Activated T-helper 1 cell treated with anti-CD3 and anti-CD28 coated beads, Interleukin-12 subunit alpha, Interleukin-12 subunit beta, Interleukin-2, Interleukin-4 antibody, amounts not matched to agents 30 ng/mL and 10 ng/mL and 1 ng/mL, durations not matched to agents 14 hours and 24 hours and 36 hours (primary cell): ENCODE measurements at regions not wholly inside any gene's neighbourhood (a gene's known extent, or its start where the extent isn't known, plus 50 kb on each side); places are given as distances from the start of the nearest gene placed in this dataset.

ENCODE experiments used
- DNase-seq: peaks from one replicate; pipeline ENCODE4 v3.0.0; 2021; ENCODE audit warnings: low spot score
- H3K27ac Mint-ChIP-seq: one replicate; pipeline ENCODE4 v1.8.0; 2021; ENCODE audit warnings: mild to moderate bottlenecking, mixed read lengths
- H3K27me3 Mint-ChIP-seq: one replicate; pipeline ENCODE4 v1.8.0; 2022; ENCODE audit warnings: mild to moderate bottlenecking, moderate library complexity, mixed read lengths; ENCODE audit not compliant: insufficient read depth
- H3K36me3 Mint-ChIP-seq: one replicate; pipeline ENCODE4 v1.8.0; 2021; ENCODE audit warnings: low read depth, mixed read lengths
- H3K4me1 Mint-ChIP-seq: one replicate; pipeline ENCODE4 v1.8.0; 2021; ENCODE audit warnings: low read depth, mixed read lengths
- H3K4me3 Mint-ChIP-seq: one replicate; pipeline ENCODE4 v1.8.0; 2021; ENCODE audit warnings: mild to moderate bottlenecking, moderate library complexity, mixed read lengths
- H3K9me3 Mint-ChIP-seq: one replicate; pipeline ENCODE4 v1.8.0; 2021; ENCODE audit warnings: mixed read lengths
- intact Hi-C: fragments of 100-400 bp; cut with micrococcal nuclease; formaldehyde crosslinking; loops from one replicate; pipeline ENCODE4 v1.15.1; 2024

GRCh38 chr7:9981742-9982349 lies 991.8 kb upstream of the PHF14 start:
- DNase-seq = no peak
- H3K4me3 Mint-ChIP-seq = no peak overlapping the region
- no peaks in the 10 kb centered on the region for H3K4me1 Mint-ChIP-seq
- H3K9me3 Mint-ChIP-seq = no peaks in the 10 kb centered on the region
- H3K36me3 Mint-ChIP-seq = no peaks in the 10 kb centered on the region
- H3K27ac Mint-ChIP-seq = no peak overlapping the region
- no peaks in the 10 kb centered on the region for H3K27me3 Mint-ChIP-seq
- intact Hi-C loops = no loop called here

DNA sequence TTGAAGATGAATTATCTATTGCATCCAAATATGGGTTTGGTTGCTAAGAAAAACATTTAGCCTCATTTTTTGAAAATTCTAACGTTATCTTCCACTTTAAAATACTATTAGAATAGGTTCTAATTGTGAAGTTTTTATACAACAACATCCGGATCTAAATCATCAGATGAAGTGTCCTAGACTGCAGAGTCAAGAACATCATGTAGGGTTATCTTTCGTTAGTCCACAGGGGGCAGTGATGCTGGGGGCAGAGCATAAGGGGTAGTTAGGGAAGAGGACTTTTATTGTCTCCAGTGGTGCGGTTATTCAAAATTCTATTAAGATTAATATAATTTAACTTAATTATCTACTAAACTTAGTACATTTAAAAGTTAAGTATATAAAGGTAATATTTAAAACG lies 990.6 kb upstream of the PHF14 start:
- H3K4me3 Mint-ChIP-seq = no peak overlapping the region
- H3K4me1 Mint-ChIP-seq = no peaks in the 10 kb centered on the region
- H3K9me3 Mint-ChIP-seq = peaks cover 8% of the 10 kb centered on the region
- no peaks in the 10 kb centered on the region for H3K27me3 Mint-ChIP-seq
- H3K36me3 Mint-ChIP-seq = no peaks in the 10 kb centered on the region
- intact Hi-C loops = no loop called here
- H3K27ac Mint-ChIP-seq = no peak overlapping the region
- no peak for DNase-seq

- H3K9me3 Mint-ChIP-seq = peaks cover 5% of the 10 kb centered on the region
Measured at GRCh38 chr7:10015687-10016086, 958.0 kb upstream of the PHF14 start.

DNA sequence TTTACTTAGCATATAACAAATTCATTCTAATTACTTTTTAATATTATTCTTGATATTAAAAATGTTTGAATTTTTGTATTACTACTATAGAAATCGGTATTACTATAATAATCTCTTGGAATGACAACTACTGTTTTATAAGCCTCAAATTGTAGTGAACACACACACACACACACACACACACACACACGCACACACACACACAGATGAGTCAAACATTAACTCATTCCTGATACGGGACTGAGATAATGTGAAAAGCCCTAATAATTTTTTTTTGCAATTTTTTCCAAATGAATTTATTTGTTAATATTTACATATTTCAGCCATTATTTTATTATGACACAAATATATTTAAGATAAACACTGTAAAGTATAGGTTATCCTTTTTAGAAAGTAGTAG lies 951.2 kb upstream of the PHF14 start:
- no peaks in the 10 kb centered on the region for H3K27me3 Mint-ChIP-seq
- no peaks in the 10 kb centered on the region for H3K9me3 Mint-ChIP-seq
- intact Hi-C loops = no loop called here
- no peak overlapping the region for H3K4me3 Mint-ChIP-seq
- no peaks in the 10 kb centered on the region for H3K36me3 Mint-ChIP-seq
- DNase-seq = no peak
- H3K4me1 Mint-ChIP-seq = no peaks in the 10 kb centered on the region
- no peak overlapping the region for H3K27ac Mint-ChIP-seq

More at GRCh38 chr7:10015687-10016086, 958.0 kb upstream of the PHF14 start:
- no peak for DNase-seq
- no peak overlapping the region for H3K27ac Mint-ChIP-seq
- no peak overlapping the region for H3K4me3 Mint-ChIP-seq
- no peaks in the 10 kb centered on the region for H3K4me1 Mint-ChIP-seq
- no peaks in the 10 kb centered on the region for H3K27me3 Mint-ChIP-seq
- intact Hi-C loops = no loop called here
- H3K36me3 Mint-ChIP-seq = no peaks in the 10 kb centered on the region

DNA sequence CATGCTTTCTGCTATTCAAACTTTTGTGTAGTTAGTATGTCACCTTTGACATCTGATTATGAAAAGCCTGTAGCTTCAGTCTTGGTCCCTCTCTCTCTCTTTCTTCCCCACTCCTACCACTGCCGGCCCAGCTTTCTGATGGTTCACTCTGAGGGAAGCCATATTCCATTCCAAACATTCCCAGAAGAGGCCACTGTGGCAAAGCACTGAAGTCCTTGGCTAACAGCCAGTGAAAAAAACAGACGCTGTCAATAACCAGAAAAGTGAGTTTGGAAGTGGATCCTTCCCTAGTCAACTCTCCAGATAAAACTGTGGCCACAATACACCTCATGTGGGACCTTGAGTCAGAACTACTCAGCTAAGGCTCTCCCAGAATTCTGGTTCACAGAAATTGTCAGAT lies 950.7 kb upstream of the PHF14 start:
- no peak overlapping the region for H3K4me3 Mint-ChIP-seq
- no peaks in the 10 kb centered on the region for H3K9me3 Mint-ChIP-seq
- H3K4me1 Mint-ChIP-seq = no peaks in the 10 kb centered on the region
- intact Hi-C loops = no loop called here
- no peak overlapping the region for H3K27ac Mint-ChIP-seq
- no peaks in the 10 kb centered on the region for H3K27me3 Mint-ChIP-seq
- no peak for DNase-seq
- no peaks in the 10 kb centered on the region for H3K36me3 Mint-ChIP-seq

- DNase-seq = no peak
- intact Hi-C loops = no loop called here
- Mint-ChIP-seq H3K4me1 (peaks cover 5% of the 10 kb centered on the region), H3K9me3 (peaks cover 4% of the 10 kb centered on the region), H3K27ac (no peak overlapping the region), H3K36me3 (no peaks in the 10 kb centered on the region), H3K27me3 (no peaks in the 10 kb centered on the region), H3K4me3 (no peak overlapping the region)
Measured at GRCh38 chr7:10034843-10035556, 938.7 kb upstream of the PHF14 start.

GRCh38 chr7:10036693-10037092 lies 937.0 kb upstream of the PHF14 start:
- Mint-ChIP-seq H3K27me3 (no peaks in the 10 kb centered on the region), H3K4me1 (peaks cover 5% of the 10 kb centered on the region), H3K36me3 (no peaks in the 10 kb centered on the region), H3K27ac (no peak overlapping the region), H3K9me3 (no peaks in the 10 kb centered on the region), H3K4me3 (no peak overlapping the region)
- intact Hi-C loops = no loop called here
- no peak for DNase-seq

GRCh38 chr7:10038351-10038750 lies 935.3 kb upstream of the PHF14 start:
- Mint-ChIP-seq H3K27me3 (no peaks in the 10 kb centered on the region), H3K4me3 (no peak overlapping the region), H3K27ac (no peak overlapping the region), H3K9me3 (no peaks in the 10 kb centered on the region), H3K36me3 (no peaks in the 10 kb centered on the region), H3K4me1 (peaks cover 5% of the 10 kb centered on the region)
- no peak for DNase-seq
- intact Hi-C loops = no loop called here

GRCh38 chr7:10040674-10041073 lies 933.0 kb upstream of the PHF14 start:
- Mint-ChIP-seq H3K27me3 (no peaks in the 10 kb centered on the region), H3K4me3 (no peak overlapping the region)
- intact Hi-C loops = no loop called here

GRCh38 chr7:10070899-10071298 lies 902.8 kb upstream of the PHF14 start:
- Mint-ChIP-seq H3K9me3 (peaks cover 2% of the 10 kb centered on the region), H3K27me3 (no peaks in the 10 kb centered on the region), H3K27ac (no peak overlapping the region), H3K4me3 (no peak overlapping the region), H3K36me3 (no peaks in the 10 kb centered on the region), H3K4me1 (no peaks in the 10 kb centered on the region)
- intact Hi-C loops = no loop called here
- no peak for DNase-seq

More at GRCh38 chr7:10040674-10041073, 933.0 kb upstream of the PHF14 start:
- H3K9me3 Mint-ChIP-seq = no peaks in the 10 kb centered on the region
- no peak for DNase-seq
- H3K36me3 Mint-ChIP-seq = no peaks in the 10 kb centered on the region
- no peaks in the 10 kb centered on the region for H3K4me1 Mint-ChIP-seq
- H3K27ac Mint-ChIP-seq = no peak overlapping the region

DNA sequence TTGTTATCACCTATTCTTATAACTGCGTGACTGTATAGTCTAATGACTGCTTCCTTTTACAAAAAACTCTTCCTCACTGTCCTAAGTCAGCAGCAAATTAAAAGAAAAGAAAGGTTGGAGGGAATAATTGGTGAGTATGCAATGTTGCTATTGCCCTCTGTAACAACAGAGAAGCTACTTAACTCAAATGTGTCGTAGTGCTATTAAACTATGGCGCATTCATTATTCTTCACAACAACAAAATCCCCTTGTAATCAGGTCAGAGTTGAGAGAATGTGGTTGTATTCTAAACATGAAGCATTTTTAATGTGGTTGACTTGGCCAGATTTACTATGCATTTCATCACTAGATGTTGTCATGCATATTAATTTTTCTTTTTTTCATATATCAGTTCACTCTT lies 897.8 kb upstream of the PHF14 start:
- Mint-ChIP-seq H3K36me3 (no peaks in the 10 kb centered on the region), H3K4me1 (no peaks in the 10 kb centered on the region), H3K4me3 (no peak overlapping the region), H3K27ac (no peak overlapping the region), H3K27me3 (no peaks in the 10 kb centered on the region), H3K9me3 (peaks cover 4% of the 10 kb centered on the region)
- intact Hi-C loops = no loop called here
- DNase-seq = no peak

- Mint-ChIP-seq H3K36me3 (no peaks in the 10 kb centered on the region), H3K4me1 (no peaks in the 10 kb centered on the region), H3K4me3 (no peak overlapping the region), H3K27me3 (no peaks in the 10 kb centered on the region), H3K27ac (no peak overlapping the region), H3K9me3 (peaks cover 4% of the 10 kb centered on the region)
- DNase-seq = no peak
- intact Hi-C loops = no loop called here
Measured at GRCh38 chr7:10076660-10077300, 896.9 kb upstream of the PHF14 start.

DNA sequence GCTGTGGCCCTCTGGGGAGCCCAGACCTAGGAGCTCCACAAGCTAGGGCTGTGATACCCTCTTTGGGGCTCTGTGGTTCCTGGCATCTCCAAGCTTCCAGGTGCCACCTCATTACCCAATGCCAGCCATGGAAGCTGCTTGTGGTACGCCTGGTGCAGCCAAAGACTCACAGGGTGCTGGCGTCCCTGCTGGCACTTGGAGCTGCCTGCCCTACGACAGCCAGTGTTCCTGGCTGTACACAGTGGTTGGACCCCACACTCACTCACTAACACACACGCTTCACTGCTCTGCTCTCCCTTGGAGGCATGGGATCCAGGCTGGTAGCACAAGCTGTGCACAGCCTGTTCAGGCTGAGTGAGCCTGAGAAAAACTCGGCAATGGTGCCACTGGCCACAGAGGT lies 894.1 kb upstream of the PHF14 start:
- H3K9me3 Mint-ChIP-seq = peaks cover 4% of the 10 kb centered on the region
- H3K4me3 Mint-ChIP-seq = no peak overlapping the region
- H3K27ac Mint-ChIP-seq = no peak overlapping the region
- DNase-seq = no peak
- no peaks in the 10 kb centered on the region for H3K27me3 Mint-ChIP-seq
- intact Hi-C loops = no loop called here
- no peaks in the 10 kb centered on the region for H3K4me1 Mint-ChIP-seq
- no peaks in the 10 kb centered on the region for H3K36me3 Mint-ChIP-seq
